ENCODE measurements at regions not wholly inside any gene's neighbourhood (a gene's known extent, or its start where the extent isn't known, plus 50 kb on each side); places are given as distances from the start of the nearest gene placed in this dataset.

GRCh38 chr2:41234093-41234492, 782.2 kb upstream of the SLC8A1 start:
- Mint-ChIP-seq H3K27me3 (ENCODE audit: unreplicated experiment) (peaks cover 2% of the 10 kb centered on the region), H3K4me3 (ENCODE audit: unreplicated experiment) (no peak overlapping the region), H3K4me1 (ENCODE audit: unreplicated experiment) (no peaks in the 10 kb centered on the region), H3K9me3 (ENCODE audit: unreplicated experiment) (peaks cover 8% of the 10 kb centered on the region), H3K36me3 (ENCODE audit: unreplicated experiment) (no peaks in the 10 kb centered on the region), H3K27ac (ENCODE audit: unreplicated experiment) (no peak overlapping the region)
- no peak for DNase-seq (ENCODE audit: extremely low spot score, unreplicated experiment)
- TF ChIP-seq CTCF (IDR thresholded peaks at IDR 0.05) = no peak

- H3K4me3 Mint-ChIP-seq (ENCODE audit: unreplicated experiment) = no peak overlapping the region
- no peaks in the 10 kb centered on the region for H3K4me1 Mint-ChIP-seq (ENCODE audit: unreplicated experiment)
- H3K36me3 Mint-ChIP-seq (ENCODE audit: unreplicated experiment) = no peaks in the 10 kb centered on the region
- no peak overlapping the region for H3K27ac Mint-ChIP-seq (ENCODE audit: unreplicated experiment)
- peaks cover 12% of the 10 kb centered on the region for H3K9me3 Mint-ChIP-seq (ENCODE audit: unreplicated experiment)
- H3K27me3 Mint-ChIP-seq (ENCODE audit: unreplicated experiment) = no peaks in the 10 kb centered on the region
- TF ChIP-seq CTCF (IDR thresholded peaks at IDR 0.05) = no peak
- DNase-seq (ENCODE audit: extremely low spot score, unreplicated experiment) = no peak
These were observed 789.6 kb upstream of the SLC8A1 start for GRCh38 chr2:41241325-41242000.

- Mint-ChIP-seq H3K4me1 (ENCODE audit: unreplicated experiment) (no peaks in the 10 kb centered on the region), H3K27me3 (ENCODE audit: unreplicated experiment) (no peaks in the 10 kb centered on the region), H3K36me3 (ENCODE audit: unreplicated experiment) (no peaks in the 10 kb centered on the region), H3K9me3 (ENCODE audit: unreplicated experiment) (peaks cover 12% of the 10 kb centered on the region), H3K27ac (ENCODE audit: unreplicated experiment) (no peak overlapping the region), H3K4me3 (ENCODE audit: unreplicated experiment) (no peak overlapping the region)
- no peak for DNase-seq (ENCODE audit: extremely low spot score, unreplicated experiment)
- no peak for TF ChIP-seq CTCF (IDR thresholded peaks at IDR 0.05)
These were observed 790.1 kb upstream of the SLC8A1 start for GRCh38 chr2:41242001-41242331.

- Mint-ChIP-seq H3K36me3 (ENCODE audit: unreplicated experiment) (no peaks in the 10 kb centered on the region), H3K27me3 (ENCODE audit: unreplicated experiment) (peaks cover 3% of the 10 kb centered on the region), H3K27ac (ENCODE audit: unreplicated experiment) (no peak overlapping the region), H3K9me3 (ENCODE audit: unreplicated experiment) (no peaks in the 10 kb centered on the region), H3K4me3 (ENCODE audit: unreplicated experiment) (no peak overlapping the region), H3K4me1 (ENCODE audit: unreplicated experiment) (no peaks in the 10 kb centered on the region)
- no peak for TF ChIP-seq CTCF (IDR thresholded peaks at IDR 0.05)
- DNase-seq (ENCODE audit: extremely low spot score, unreplicated experiment) = no peak
These were observed 779.7 kb upstream of the PKDCC start for GRCh38 chr2:41267929-41268659.

- H3K27me3 Mint-ChIP-seq (ENCODE audit: unreplicated experiment) = peaks cover 2% of the 10 kb centered on the region
- no peak for DNase-seq (ENCODE audit: extremely low spot score, unreplicated experiment)
- H3K27ac Mint-ChIP-seq (ENCODE audit: unreplicated experiment) = no peak overlapping the region
These were observed 764.6 kb upstream of the PKDCC start for GRCh38 chr2:41283079-41283775.

More at GRCh38 chr2:41283079-41283775, 764.6 kb upstream of the PKDCC start:
- H3K4me3 Mint-ChIP-seq (ENCODE audit: unreplicated experiment) = no peak overlapping the region
- TF ChIP-seq CTCF (IDR thresholded peaks at IDR 0.05) = no peak
- no peaks in the 10 kb centered on the region for H3K36me3 Mint-ChIP-seq (ENCODE audit: unreplicated experiment)
- no peaks in the 10 kb centered on the region for H3K4me1 Mint-ChIP-seq (ENCODE audit: unreplicated experiment)
- H3K9me3 Mint-ChIP-seq (ENCODE audit: unreplicated experiment) = no peaks in the 10 kb centered on the region
